KMS-11 (cell line): ENCODE measurements at regions not wholly inside any gene's neighbourhood (a gene's known extent, or its start where the extent isn't known, plus 50 kb on each side); places are given as distances from the start of the nearest gene placed in this dataset.
"Not testable (repeated sequence)": the region's sequence is repeated elsewhere in the genome, so short reads cannot be mapped to it uniquely, and the experiment has no call there.

ENCODE experiments used
- H2AFZ ChIP-seq: fragments of 200-600 bp; sonication (generic); 2 replicates; pipeline ENCODE4 v1.6.1; 2016; ENCODE audit warnings: antibody characterized with exemption, mixed run types, low read depth
- H3K27ac ChIP-seq: fragments of 200-600 bp; sonication (generic); 2 replicates; pipeline ENCODE4 v1.6.1; 2016; ENCODE audit warnings: mild to moderate bottlenecking, mixed run types
- H3K27me3 ChIP-seq: fragments of 200-600 bp; sonication (generic); 2 replicates; pipeline ENCODE4 v1.6.1; 2017; ENCODE audit warnings: mild to moderate bottlenecking, low read depth, mixed run types, moderate library complexity; ENCODE audit not compliant: insufficient read depth
- H3K36me3 ChIP-seq: fragments of 200-600 bp; sonication (generic); 2 replicates; pipeline ENCODE4 v1.6.1; 2017; ENCODE audit warnings: mild to moderate bottlenecking, mixed run types; ENCODE audit not compliant: insufficient read depth
- H3K4me1 ChIP-seq: fragments of 200-600 bp; sonication (generic); 2 replicates; pipeline ENCODE4 v1.6.1; 2016; ENCODE audit warnings: mild to moderate bottlenecking, low read depth, mixed run types; ENCODE audit not compliant: poor library complexity, severe bottlenecking
- H3K4me2 ChIP-seq: fragments of 200-600 bp; sonication (generic); 2 replicates; pipeline ENCODE4 v1.7.0; 2016; ENCODE audit warnings: mild to moderate bottlenecking, mixed run types
- H3K4me3 ChIP-seq: fragments of 200-600 bp; sonication (generic); IDR thresholded peaks from 2 replicates; pipeline ENCODE4 v1.6.1; 2017; ENCODE audit warnings: low read depth, low read length, mixed read lengths; ENCODE audit not compliant: insufficient read depth
- H3K79me2 ChIP-seq: fragments of 200-600 bp; sonication (generic); 2 replicates; pipeline ENCODE4 v1.6.1; 2016; ENCODE audit warnings: low read depth, mixed run types; ENCODE audit not compliant: insufficient read depth
- H3K9ac ChIP-seq: fragments of 200-600 bp; sonication (generic); 2 replicates; pipeline ENCODE4 v1.6.1; 2016; ENCODE audit warnings: mild to moderate bottlenecking, mixed run types
- H4K20me1 ChIP-seq: fragments of 200-600 bp; sonication (generic); 2 replicates; pipeline ENCODE4 v1.6.1; 2016; ENCODE audit warnings: mild to moderate bottlenecking, mixed run types; ENCODE audit not compliant: insufficient read depth
- TF ChIP-seq, protein P1 (sequence below): fragments of 200-600 bp; sonication (generic); conservative IDR thresholded peaks from 2 replicates; pipeline ENCODE4 v1.6.1; 2017; ENCODE audit warnings: low read depth, mild to moderate bottlenecking, antibody characterized with exemption, low read length, moderate library complexity, mixed read lengths

- no peak overlapping the region for H3K9ac ChIP-seq
- H2AFZ ChIP-seq: no peak overlapping the region
- H3K36me3 ChIP-seq: no peaks in the 10 kb centered on the region
- no peaks in the 10 kb centered on the region for H3K4me1 ChIP-seq
- H3K4me3 ChIP-seq: no peak overlapping the region
- no peaks in the 10 kb centered on the region for H3K79me2 ChIP-seq
- H3K27ac ChIP-seq: no peak overlapping the region
- no peaks in the 10 kb centered on the region for H4K20me1 ChIP-seq
- H3K27me3 ChIP-seq: no peaks in the 10 kb centered on the region
- no peak overlapping the region for H3K4me2 ChIP-seq
- TF ChIP-seq, protein P1, sequence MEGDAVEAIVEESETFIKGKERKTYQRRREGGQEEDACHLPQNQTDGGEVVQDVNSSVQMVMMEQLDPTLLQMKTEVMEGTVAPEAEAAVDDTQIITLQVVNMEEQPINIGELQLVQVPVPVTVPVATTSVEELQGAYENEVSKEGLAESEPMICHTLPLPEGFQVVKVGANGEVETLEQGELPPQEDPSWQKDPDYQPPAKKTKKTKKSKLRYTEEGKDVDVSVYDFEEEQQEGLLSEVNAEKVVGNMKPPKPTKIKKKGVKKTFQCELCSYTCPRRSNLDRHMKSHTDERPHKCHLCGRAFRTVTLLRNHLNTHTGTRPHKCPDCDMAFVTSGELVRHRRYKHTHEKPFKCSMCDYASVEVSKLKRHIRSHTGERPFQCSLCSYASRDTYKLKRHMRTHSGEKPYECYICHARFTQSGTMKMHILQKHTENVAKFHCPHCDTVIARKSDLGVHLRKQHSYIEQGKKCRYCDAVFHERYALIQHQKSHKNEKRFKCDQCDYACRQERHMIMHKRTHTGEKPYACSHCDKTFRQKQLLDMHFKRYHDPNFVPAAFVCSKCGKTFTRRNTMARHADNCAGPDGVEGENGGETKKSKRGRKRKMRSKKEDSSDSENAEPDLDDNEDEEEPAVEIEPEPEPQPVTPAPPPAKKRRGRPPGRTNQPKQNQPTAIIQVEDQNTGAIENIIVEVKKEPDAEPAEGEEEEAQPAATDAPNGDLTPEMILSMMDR: no peak
These were observed 1099.5 kb upstream of the INTU start for GRCh38 chr4:126533146-126533805.

GRCh38 chr4:126539771-126540170 lies 1093.0 kb upstream of the INTU start:
- Histone ChIP-seq H3K9ac (no peak overlapping the region), H3K4me3 (no peak overlapping the region), H3K4me1 (no peaks in the 10 kb centered on the region), H4K20me1 (no peaks in the 10 kb centered on the region), H3K27ac (no peak overlapping the region), H3K4me2 (no peak overlapping the region), H2AFZ (no peak overlapping the region), H3K79me2 (no peaks in the 10 kb centered on the region), H3K36me3 (no peaks in the 10 kb centered on the region), H3K27me3 (no peaks in the 10 kb centered on the region)
- TF ChIP-seq, protein P1: no peak

- Histone ChIP-seq H3K4me2 (no peak overlapping the region), H2AFZ (no peak overlapping the region), H3K79me2 (no peaks in the 10 kb centered on the region), H3K4me1 (no peaks in the 10 kb centered on the region), H3K4me3 (no peak overlapping the region), H3K27me3 (no peaks in the 10 kb centered on the region), H3K36me3 (no peaks in the 10 kb centered on the region), H3K27ac (no peak overlapping the region), H3K9ac (no peak overlapping the region), H4K20me1 (no peaks in the 10 kb centered on the region)
- TF ChIP-seq, protein P1: no peak
These were observed 1090.9 kb upstream of the INTU start for GRCh38 chr4:126541820-126542219.

GRCh38 chr4:126544276-126544675 lies 1088.5 kb upstream of the INTU start:
- no peaks in the 10 kb centered on the region for H3K27me3 ChIP-seq
- no peak overlapping the region for H2AFZ ChIP-seq
- TF ChIP-seq, protein P1: no peak
- H3K4me3 ChIP-seq: no peak overlapping the region
- H3K36me3 ChIP-seq: no peaks in the 10 kb centered on the region
- H3K27ac ChIP-seq: no peak overlapping the region
- no peaks in the 10 kb centered on the region for H3K4me1 ChIP-seq
- H3K9ac ChIP-seq: no peak overlapping the region
- H4K20me1 ChIP-seq: no peaks in the 10 kb centered on the region
- H3K4me2 ChIP-seq: no peak overlapping the region
- H3K79me2 ChIP-seq: no peaks in the 10 kb centered on the region

DNA sequence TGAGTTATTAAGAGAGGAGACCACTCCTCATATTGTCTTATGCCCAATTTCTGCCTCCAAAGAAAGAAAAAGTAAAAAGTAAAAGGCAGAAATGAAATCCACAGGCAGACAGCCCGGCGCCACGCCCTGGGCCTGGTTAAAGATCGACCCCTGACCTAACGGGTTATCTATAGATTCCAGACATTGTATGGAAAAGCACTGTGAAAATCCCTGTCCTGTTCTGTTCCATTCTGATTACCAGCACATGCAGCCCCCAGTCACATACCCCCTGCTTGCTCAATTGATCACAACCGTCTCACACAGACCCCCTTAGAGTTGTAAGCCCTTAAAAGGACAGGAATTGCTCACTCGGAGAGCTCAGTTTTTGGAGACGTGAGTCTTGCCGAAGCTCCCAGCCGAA lies 1086.6 kb upstream of the INTU start:
- H3K36me3 ChIP-seq, H3K4me2 ChIP-seq, H2AFZ ChIP-seq, H3K79me2 ChIP-seq, H3K9ac ChIP-seq, H3K27me3 ChIP-seq, H3K4me3 ChIP-seq, H3K27ac ChIP-seq, H4K20me1 ChIP-seq, H3K4me1 ChIP-seq: not testable (repeated sequence)
